ENCODE measurements at regions not wholly inside any gene's neighbourhood (a gene's known extent, or its start where the extent isn't known, plus 50 kb on each side); places are given as distances from the start of the nearest gene placed in this dataset.

GRCh38 chr1:78232630-78233029 is 186.9 kb downstream of the GIPC2 start:
- Histone ChIP-seq H3K36me3 (ENCODE audit: low read depth) (no peaks in the 10 kb centered on the region), H3K4me1 (ENCODE audit: insufficient read depth, poor library complexity, severe bottlenecking) (peaks cover 27% of the 10 kb centered on the region), H3K27ac (ENCODE audit: poor library complexity, severe bottlenecking) (no peak overlapping the region), H3K27me3 (ENCODE audit: insufficient read depth, poor library complexity, severe bottlenecking) (no peaks in the 10 kb centered on the region), H3K9me3 (ENCODE audit: severe bottlenecking) (no peaks in the 10 kb centered on the region), H3K4me3 (ENCODE audit: severe bottlenecking) (no peak overlapping the region)
- ATAC-seq (ENCODE audit: low read depth) (no peak), DNase-seq (ENCODE audit: low spot score) (no peak)
- no peak for TF ChIP-seq CTCF (IDR thresholded peaks at IDR 0.05; ENCODE audit: poor library complexity, severe bottlenecking)

- DNase-seq (ENCODE audit: low spot score), result no peak
- no peak for TF ChIP-seq CTCF (IDR thresholded peaks at IDR 0.05; ENCODE audit: poor library complexity, severe bottlenecking)
- H3K4me1 ChIP-seq (ENCODE audit: insufficient read depth, poor library complexity, severe bottlenecking), result peaks cover 23% of the 10 kb centered on the region
- no peaks in the 10 kb centered on the region for H3K36me3 ChIP-seq (ENCODE audit: low read depth)
- H3K27me3 ChIP-seq (ENCODE audit: insufficient read depth, poor library complexity, severe bottlenecking), result no peaks in the 10 kb centered on the region
- no peaks in the 10 kb centered on the region for H3K9me3 ChIP-seq (ENCODE audit: severe bottlenecking)
- H3K27ac ChIP-seq (ENCODE audit: poor library complexity, severe bottlenecking), result no peak overlapping the region
- no peak overlapping the region for H3K4me3 ChIP-seq (ENCODE audit: severe bottlenecking)
- ATAC-seq (ENCODE audit: low read depth), result no peak
Observed at GRCh38 chr1:78234496-78234895, 188.7 kb downstream of the GIPC2 start.

GRCh38 chr1:78236716-78237115 is 190.9 kb downstream of the GIPC2 start:
- Histone ChIP-seq H3K27me3 (ENCODE audit: insufficient read depth, poor library complexity, severe bottlenecking) (no peaks in the 10 kb centered on the region), H3K4me3 (ENCODE audit: severe bottlenecking) (no peak overlapping the region), H3K4me1 (ENCODE audit: insufficient read depth, poor library complexity, severe bottlenecking) (peaks cover 17% of the 10 kb centered on the region), H3K36me3 (ENCODE audit: low read depth) (no peaks in the 10 kb centered on the region), H3K27ac (ENCODE audit: poor library complexity, severe bottlenecking) (peak overlapping the region; percentile 61), H3K9me3 (ENCODE audit: severe bottlenecking) (no peaks in the 10 kb centered on the region)
- ATAC-seq (ENCODE audit: low read depth) (peak; percentile 28; the same call in 1 of the 3 replicates), DNase-seq (ENCODE audit: low spot score) (no peak)
- TF ChIP-seq CTCF (IDR thresholded peaks at IDR 0.05; ENCODE audit: poor library complexity, severe bottlenecking), result no peak

- Histone ChIP-seq H3K27ac (ENCODE audit: poor library complexity, severe bottlenecking) (peak overlapping the region; percentile 61), H3K27me3 (ENCODE audit: insufficient read depth, poor library complexity, severe bottlenecking) (no peaks in the 10 kb centered on the region)
- ATAC-seq (ENCODE audit: low read depth), result peak; percentile 99
Observed at GRCh38 chr1:78237364-78237916, 191.7 kb downstream of the GIPC2 start.

More at GRCh38 chr1:78237364-78237916, 191.7 kb downstream of the GIPC2 start:
- Histone ChIP-seq H3K4me1 (ENCODE audit: insufficient read depth, poor library complexity, severe bottlenecking) (peaks cover 17% of the 10 kb centered on the region), H3K4me3 (ENCODE audit: severe bottlenecking) (no peak overlapping the region), H3K9me3 (ENCODE audit: severe bottlenecking) (no peaks in the 10 kb centered on the region), H3K36me3 (ENCODE audit: low read depth) (no peaks in the 10 kb centered on the region)
- peak; percentile 77 for DNase-seq (ENCODE audit: low spot score)
- no peak for TF ChIP-seq CTCF (IDR thresholded peaks at IDR 0.05; ENCODE audit: poor library complexity, severe bottlenecking)
